Panc1 (cell line): ENCODE measurements at regions not wholly inside any gene's neighbourhood (a gene's known extent, or its start where the extent isn't known, plus 50 kb on each side); places are given as distances from the start of the nearest gene placed in this dataset.

Experiments
- POLR2AphosphoS5 ChIP-seq: IDR thresholded peaks from 2 replicates; pipeline ENCODE4 v1.6.1; 2012; ENCODE audit warnings: mild to moderate bottlenecking, low read depth, low read length, moderate library complexity
- SIN3A ChIP-seq: IDR thresholded peaks from 2 replicates; pipeline ENCODE4 v1.6.1; 2012; ENCODE audit warnings: low read depth, mild to moderate bottlenecking, low read length, moderate library complexity, borderline replicate concordance; ENCODE audit not compliant: insufficient read depth
- TCF7L2 ChIP-seq: IDR thresholded peaks from 2 replicates; pipeline ENCODE4 v1.6.1; 2011; ENCODE audit warnings: mild to moderate bottlenecking, low read depth, low read length, inconsistent platforms
- TF ChIP-seq, protein P1 (sequence below): fragments of 450-650 bp; IDR thresholded peaks from 2 replicates; pipeline ENCODE4 v1.5.1; 2017; ENCODE audit warnings: mild to moderate bottlenecking
- TF ChIP-seq, protein P2 (sequence below), 2 experiments: IDR thresholded peaks; 2 replicates each; pipeline ENCODE4 v1.6.1; 2011 to 2012; ENCODE audit warnings: low read depth in 2 of 2, control low read depth in 1 of 2, low read length in 1 of 2, mild to moderate bottlenecking in 1 of 2, moderate library complexity in 1 of 2; ENCODE audit not compliant: insufficient read depth in 1 of 2

DNA sequence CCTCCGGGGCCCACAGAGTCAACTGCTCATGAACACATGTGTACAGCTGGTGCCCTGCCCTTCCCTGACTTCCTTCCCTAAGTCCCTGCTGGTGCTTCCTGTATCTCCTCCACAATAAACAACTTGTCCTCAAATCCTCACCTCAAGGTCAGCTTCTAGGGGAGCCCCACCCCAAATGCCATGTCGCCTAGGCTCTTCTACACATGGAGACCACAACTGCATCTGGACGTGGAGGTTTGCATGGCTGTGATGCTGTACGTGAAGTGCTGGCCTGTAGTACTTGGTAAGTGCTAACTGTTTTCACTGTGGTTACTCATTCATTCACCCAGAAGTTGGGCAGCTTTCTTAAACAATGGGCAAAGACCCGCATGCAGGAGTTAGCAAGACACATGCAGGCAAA, 359.5 kb downstream of the SHANK2 start:
- TF ChIP-seq, protein P1, sequence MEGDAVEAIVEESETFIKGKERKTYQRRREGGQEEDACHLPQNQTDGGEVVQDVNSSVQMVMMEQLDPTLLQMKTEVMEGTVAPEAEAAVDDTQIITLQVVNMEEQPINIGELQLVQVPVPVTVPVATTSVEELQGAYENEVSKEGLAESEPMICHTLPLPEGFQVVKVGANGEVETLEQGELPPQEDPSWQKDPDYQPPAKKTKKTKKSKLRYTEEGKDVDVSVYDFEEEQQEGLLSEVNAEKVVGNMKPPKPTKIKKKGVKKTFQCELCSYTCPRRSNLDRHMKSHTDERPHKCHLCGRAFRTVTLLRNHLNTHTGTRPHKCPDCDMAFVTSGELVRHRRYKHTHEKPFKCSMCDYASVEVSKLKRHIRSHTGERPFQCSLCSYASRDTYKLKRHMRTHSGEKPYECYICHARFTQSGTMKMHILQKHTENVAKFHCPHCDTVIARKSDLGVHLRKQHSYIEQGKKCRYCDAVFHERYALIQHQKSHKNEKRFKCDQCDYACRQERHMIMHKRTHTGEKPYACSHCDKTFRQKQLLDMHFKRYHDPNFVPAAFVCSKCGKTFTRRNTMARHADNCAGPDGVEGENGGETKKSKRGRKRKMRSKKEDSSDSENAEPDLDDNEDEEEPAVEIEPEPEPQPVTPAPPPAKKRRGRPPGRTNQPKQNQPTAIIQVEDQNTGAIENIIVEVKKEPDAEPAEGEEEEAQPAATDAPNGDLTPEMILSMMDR: no peak
- no peak for TF ChIP-seq SIN3A
- no peak for TF ChIP-seq POLR2AphosphoS5
- TF ChIP-seq TCF7L2: no peak
- TF ChIP-seq, protein P2, sequence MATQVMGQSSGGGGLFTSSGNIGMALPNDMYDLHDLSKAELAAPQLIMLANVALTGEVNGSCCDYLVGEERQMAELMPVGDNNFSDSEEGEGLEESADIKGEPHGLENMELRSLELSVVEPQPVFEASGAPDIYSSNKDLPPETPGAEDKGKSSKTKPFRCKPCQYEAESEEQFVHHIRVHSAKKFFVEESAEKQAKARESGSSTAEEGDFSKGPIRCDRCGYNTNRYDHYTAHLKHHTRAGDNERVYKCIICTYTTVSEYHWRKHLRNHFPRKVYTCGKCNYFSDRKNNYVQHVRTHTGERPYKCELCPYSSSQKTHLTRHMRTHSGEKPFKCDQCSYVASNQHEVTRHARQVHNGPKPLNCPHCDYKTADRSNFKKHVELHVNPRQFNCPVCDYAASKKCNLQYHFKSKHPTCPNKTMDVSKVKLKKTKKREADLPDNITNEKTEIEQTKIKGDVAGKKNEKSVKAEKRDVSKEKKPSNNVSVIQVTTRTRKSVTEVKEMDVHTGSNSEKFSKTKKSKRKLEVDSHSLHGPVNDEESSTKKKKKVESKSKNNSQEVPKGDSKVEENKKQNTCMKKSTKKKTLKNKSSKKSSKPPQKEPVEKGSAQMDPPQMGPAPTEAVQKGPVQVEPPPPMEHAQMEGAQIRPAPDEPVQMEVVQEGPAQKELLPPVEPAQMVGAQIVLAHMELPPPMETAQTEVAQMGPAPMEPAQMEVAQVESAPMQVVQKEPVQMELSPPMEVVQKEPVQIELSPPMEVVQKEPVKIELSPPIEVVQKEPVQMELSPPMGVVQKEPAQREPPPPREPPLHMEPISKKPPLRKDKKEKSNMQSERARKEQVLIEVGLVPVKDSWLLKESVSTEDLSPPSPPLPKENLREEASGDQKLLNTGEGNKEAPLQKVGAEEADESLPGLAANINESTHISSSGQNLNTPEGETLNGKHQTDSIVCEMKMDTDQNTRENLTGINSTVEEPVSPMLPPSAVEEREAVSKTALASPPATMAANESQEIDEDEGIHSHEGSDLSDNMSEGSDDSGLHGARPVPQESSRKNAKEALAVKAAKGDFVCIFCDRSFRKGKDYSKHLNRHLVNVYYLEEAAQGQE (IDR thresholded peaks at IDR 0.05; ENCODE audit: insufficient read depth in 1 of 2, low read depth in 2 of 2, low read length in 1 of 2): no peak
